OCI-LY3 (cell line): ENCODE measurements at regions not wholly inside any gene's neighbourhood (a gene's known extent, or its start where the extent isn't known, plus 50 kb on each side); places are given as distances from the start of the nearest gene placed in this dataset.
"Not testable (repeated sequence)": the region's sequence is repeated elsewhere in the genome, so short reads cannot be mapped to it uniquely, and the experiment has no call there.

Experiments used
- CTCF ChIP-seq: fragments of 200-600, 300-600 bp; sonication (generic); IDR thresholded peaks from 2 replicates; pipeline ENCODE4 v1.5.1; 2014; ENCODE audit warnings: antibody characterized with exemption, low read length, low read depth
- EZH2phosphoT487 ChIP-seq: fragments of 200-600 bp; shearing (Covaris generic); IDR thresholded peaks from 2 replicates; pipeline ENCODE4 v1.6.1; 2018; ENCODE audit warnings: antibody characterized with exemption, mixed run types, low read depth

- not testable (repeated sequence) for TF ChIP-seq EZH2phosphoT487, CTCF
Observed at GRCh38 chr9:89681468-89681859, 76.7 kb downstream of the GADD45G start.
